DMS79 (cell line): ENCODE measurements at regions not wholly inside any gene's neighbourhood (a gene's known extent, or its start where the extent isn't known, plus 50 kb on each side); places are given as distances from the start of the nearest gene placed in this dataset.

Source experiments
- DNase-seq: peaks from one replicate; lab custom pipeline; 2025; lab: John Stamatoyannopoulos, UW

- no peak for DNase-seq
Measured at GRCh38 chr5:4518903-4519672, 621.0 kb upstream of the ADAMTS16 start.

- no peak for DNase-seq
Measured at GRCh38 chr5:4520559-4520958, 619.6 kb upstream of the ADAMTS16 start.

DNA sequence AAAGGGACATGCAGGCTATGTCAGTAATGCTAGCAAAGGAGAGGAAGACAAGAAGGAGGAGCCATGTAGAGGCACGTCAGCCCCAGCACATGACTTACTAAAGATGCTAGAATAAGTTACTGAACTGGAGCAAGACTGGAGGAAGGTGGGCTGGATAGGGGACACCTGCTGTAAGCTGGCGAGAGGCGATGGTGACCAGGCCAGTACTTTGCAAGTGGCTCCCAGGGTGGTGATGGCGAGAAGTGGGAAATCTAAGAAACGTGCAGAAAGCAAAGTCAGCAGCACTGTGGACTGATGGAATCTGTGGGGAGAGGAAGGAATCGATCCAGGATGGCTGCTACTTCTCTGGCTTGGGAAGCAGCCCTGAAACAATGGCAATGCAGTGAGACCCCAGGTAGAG lies 617.1 kb upstream of the ADAMTS16 start:
- DNase-seq, result no peak

DNA sequence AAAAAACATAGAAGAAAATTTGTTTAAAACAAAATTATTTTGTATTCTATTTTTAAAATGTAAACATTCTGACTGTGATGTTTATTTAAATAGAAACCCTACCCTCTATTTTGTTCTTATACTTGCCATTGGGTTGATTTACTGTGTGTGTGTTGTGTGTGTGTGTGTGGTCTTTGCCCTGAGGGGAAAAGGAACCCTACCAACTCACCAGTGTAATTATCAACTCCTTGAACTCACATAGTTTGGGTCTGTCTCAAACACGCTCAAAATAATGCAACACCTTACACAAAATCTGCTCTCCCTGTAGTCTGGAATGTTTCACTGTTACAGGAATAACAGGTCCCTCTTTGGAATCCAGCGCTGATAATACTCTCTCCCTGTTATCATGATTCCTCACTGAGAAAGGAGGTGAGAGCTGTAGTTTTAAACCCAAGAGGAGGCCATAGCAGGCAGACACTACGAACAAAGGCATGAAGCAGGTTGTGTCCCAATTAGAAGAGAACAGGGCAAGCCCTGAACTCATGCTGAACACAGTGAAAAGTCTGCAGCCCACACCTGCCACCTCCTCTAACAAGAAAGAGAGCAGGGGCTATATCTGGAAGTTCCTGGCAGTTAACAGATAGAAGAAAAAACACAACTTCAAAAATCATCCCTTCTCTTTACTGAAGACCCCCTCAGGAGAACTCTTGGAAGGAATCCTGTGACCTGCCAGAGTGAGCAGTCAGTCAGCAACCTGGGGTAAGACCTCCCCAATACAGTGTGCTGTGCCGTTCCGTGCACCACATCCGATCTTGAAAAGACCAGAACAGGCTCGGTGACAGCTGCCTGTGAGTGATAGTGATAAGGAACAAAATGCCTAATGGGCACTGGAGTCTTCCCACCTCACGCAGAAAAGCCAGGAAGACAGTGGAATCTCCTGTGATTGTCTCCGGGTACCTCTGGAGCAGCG lies 608.1 kb upstream of the ADAMTS16 start:
- no peak for DNase-seq

DNA sequence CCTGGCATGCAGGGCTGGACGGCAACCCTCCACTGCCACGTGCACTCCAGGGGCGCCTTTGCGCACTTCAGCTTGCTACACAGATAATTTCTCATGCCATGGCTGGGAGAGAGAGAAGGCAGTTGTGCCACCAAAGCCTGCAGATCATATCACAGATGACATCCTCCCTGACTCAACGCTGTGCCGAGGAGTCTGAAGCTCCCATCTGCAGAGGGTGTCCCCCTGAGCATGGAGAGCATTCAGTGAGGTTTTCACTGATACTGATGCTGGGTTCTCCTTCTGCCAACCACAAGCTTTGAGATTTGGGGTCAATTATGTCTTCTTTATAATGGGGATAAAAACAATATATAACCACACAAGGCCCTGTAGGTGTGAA lies 607.4 kb upstream of the ADAMTS16 start:
- no peak for DNase-seq

- no peak for DNase-seq
Measured at GRCh38 chr5:4533457-4534105, 606.5 kb upstream of the ADAMTS16 start.

- DNase-seq, result no peak
Measured at GRCh38 chr5:4537489-4537888, 602.6 kb upstream of the ADAMTS16 start.

DNA sequence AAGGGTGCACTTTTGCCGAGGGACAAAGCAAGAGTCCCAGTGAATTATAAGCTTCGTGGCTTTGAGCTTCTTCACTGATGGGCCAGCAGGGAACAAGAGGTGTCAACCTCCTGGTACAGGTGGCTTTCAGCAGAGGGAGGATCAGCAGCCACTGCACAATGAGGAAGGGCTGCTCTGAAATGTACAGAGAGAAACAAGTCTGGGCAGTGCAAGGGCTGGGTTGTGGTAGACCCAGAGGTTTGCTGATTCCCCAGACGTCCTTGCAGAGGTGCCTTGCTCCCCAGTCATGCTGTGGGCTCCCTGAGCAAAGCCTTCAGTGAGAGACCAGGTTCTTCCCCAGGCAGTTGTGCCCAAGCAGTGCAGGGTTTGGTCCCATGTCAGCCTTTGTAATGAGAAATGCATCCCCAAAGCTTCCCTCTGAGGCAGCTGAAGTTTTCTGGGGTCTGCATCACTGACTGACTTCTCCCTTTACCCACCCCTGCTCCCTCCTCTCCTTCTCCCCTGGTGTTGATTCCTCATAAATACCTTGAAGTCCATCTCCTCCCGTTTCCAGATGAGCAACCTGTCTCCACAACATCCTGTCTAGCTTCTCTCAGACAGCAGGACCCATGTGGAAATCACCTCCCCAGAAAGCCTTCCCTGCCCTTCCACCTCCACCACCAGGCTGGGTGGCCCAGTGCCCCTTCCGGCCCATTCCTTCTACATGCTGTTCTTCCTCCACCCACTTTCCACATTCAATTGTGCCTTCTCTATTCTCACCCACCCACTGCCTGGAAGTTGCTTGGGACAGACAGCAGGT lies 599.6 kb upstream of the ADAMTS16 start:
- DNase-seq, result no peak

DNA sequence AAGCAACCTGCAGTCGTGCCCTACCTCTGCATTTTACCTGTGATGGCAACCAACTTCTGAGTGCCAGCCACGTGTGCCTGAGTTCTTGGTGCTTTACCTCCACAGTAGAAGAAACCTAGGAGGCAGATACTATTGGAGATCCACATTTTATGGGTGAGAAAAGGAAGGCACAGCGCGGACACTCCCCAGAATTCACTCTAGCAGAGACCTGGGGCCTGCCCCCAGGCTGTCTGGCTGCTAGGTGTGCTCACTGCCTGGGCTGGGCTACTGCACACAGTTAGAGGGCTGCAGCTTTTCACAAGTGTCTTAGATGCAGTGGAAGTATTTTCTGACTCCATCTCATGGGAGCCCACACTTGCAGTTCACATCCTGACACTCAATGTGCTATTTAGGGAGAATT lies 598.8 kb upstream of the ADAMTS16 start:
- no peak for DNase-seq

GRCh38 chr5:4542145-4542778 lies 597.9 kb upstream of the ADAMTS16 start:
- no peak for DNase-seq

GRCh38 chr5:4544049-4544670 lies 596.0 kb upstream of the ADAMTS16 start:
- no peak for DNase-seq

DNA sequence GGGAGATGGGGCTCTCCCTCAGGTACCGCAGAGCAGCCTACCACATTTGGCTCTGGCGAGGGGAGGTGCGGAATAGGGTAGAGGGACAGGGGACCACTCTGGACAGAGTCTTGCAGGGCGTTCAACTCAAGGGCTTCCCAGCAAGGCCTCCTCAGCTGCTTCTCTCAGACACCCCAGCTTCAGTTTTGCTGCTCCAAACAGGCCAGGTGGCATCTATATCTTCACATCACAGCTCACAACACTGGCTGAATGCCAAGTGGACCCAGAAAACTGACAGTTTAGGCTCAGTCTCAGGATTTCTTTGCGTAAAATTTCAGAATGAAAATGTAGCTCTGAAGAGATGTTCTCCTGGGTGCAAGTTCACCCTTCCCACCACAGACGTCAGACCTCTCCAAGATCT lies 592.6 kb upstream of the ADAMTS16 start:
- no peak for DNase-seq

- no peak for DNase-seq
Measured at GRCh38 chr5:4548341-4548740, 591.8 kb upstream of the ADAMTS16 start.

GRCh38 chr5:4549351-4549750 lies 590.8 kb upstream of the ADAMTS16 start:
- DNase-seq, result no peak

GRCh38 chr5:4551034-4551433 lies 589.1 kb upstream of the ADAMTS16 start:
- no peak for DNase-seq

GRCh38 chr5:4553130-4553529 lies 587.0 kb upstream of the ADAMTS16 start:
- no peak for DNase-seq

DNA sequence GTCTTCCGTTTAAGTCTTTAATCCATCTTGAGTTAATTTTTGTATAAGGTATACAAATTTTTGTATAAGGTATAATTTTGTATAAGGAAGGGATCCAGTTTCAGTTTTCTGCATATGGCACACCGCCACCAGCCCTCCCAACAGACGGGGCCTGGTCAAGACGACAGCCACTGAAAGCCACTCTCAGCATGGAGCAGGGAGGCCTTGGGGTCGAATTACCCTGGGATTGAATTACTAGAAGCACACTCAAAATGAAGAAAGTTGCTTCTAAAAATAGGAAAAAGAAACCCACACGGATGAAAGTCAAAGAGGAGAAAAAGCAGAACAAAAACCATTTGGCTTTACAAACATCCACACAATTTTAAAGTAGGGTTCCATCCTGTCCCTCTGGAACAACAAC lies 586.2 kb upstream of the ADAMTS16 start:
- DNase-seq, result no peak

DNA sequence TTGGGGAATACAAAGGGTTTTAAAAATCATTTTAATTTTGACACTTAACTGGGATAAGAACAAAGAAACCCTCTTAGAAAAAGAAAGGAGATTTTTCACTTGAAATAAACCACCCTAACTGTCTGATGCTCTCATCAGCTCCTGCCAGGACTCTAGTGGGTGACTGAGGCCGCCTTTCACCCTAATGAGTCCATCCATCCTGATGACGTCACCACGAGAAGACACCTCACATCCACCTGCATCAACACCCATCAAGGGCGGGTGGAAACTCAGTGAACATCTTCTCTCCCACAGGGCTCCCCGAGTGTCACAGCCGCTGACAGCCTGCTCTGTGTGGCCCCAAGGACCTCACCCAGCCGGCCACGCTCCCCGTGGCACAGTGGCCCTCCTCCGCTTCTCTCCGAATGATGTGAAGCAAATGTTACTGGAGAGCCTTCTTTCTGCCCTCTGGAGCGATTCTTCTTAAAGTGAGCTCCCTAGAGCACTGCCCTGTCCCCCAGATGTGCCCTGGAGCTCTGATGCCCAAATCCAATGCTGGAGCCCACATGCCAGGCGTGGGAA lies 584.3 kb upstream of the ADAMTS16 start:
- no peak for DNase-seq

DNA sequence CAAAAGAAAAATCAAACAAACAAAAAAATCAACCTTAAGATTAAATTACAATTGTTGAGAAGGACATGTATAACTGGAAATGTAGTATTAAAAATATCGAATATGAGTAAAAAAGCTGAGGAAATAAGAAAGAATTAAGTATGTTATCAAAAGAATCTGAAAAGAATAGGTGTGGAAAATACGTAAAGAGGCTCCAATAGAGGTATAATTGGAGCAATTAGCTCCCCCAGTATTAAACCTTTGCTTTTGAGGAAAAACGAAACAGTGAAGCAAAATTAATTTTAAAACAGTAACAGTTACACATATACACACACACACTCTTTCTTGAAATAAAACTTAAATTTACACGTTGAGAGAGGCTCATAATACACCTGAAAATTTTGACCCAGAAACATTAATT lies 578.7 kb upstream of the ADAMTS16 start:
- DNase-seq, result no peak

DNA sequence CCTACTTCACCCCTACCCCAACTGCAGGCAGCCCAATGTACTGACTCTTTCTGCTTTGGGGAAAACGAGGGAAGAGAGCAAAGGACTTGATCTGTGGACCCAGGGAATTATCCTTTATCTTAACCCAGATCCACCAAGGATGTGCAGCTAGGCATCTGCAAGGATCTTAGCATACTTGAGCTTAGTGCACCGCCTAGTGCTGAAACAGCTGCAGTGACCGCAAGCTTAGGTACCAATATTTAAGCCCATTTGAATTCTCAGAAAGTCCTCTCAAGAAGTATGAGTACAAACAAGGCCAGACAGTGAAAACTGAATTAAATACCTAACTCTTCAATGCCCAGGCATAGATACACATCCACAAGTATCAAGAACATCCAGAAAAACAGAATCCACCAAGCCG lies 576.7 kb upstream of the ADAMTS16 start:
- DNase-seq, result no peak
